GM21786 (cell line): ENCODE measurements at regions not wholly inside any gene's neighbourhood (a gene's known extent, or its start where the extent isn't known, plus 50 kb on each side); places are given as distances from the start of the nearest gene placed in this dataset.

ENCODE experiments used
- ATAC-seq: cut with Tn5 transposase; IDR thresholded peaks from one replicate; pipeline ENCODE4 v1.9.1; 2021; ENCODE audit not compliant: unreplicated experiment

DNA sequence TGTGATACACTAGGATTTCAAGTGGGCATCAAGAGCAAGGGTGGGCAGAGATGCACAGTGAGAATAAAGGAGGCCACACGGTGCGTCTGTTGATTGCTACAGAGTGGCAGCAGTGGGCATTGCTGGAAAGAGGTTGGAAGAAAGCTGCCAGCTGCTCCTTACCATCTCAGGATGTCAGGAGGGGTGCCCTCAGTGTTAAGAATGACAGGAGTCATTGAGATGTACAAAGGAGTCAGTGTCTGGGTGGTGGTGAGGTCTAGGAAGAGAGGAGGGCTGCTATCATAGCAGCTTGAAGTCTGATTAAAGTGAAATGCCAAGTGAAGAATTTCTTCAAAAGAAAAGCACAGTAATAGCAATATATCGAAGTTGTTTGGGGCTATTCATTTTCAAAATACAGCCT is 992.7 kb downstream of the TTLL7 start:
- no peak for ATAC-seq

GRCh38 chr1:83000286-83000685 is 998.6 kb downstream of the TTLL7 start:
- ATAC-seq: no peak

GRCh38 chr1:82995951-82996350 is 1003.0 kb downstream of the TTLL7 start:
- ATAC-seq: no peak

- ATAC-seq: no peak
Measured at GRCh38 chr1:82994616-82995263, 1004.2 kb downstream of the TTLL7 start.

DNA sequence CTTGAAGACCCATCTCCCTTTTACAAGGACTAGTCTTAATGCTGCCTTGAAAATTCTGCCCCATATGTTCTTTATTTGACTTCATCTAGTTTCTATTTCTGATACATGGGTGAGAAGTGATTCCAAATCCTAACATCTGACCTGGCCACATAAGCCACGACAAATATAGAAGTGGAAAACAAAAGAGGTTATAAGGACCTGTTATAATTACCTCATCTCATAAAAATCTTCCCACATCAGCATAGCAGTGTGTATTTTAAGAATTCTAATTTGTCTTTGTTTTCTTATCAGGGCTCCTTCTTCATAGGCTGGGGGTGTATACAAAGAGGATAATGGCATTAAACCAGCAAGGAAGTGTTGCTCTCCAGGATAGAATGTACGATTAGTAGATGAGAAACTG is 1007.4 kb downstream of the TTLL7 start:
- ATAC-seq: no peak

DNA sequence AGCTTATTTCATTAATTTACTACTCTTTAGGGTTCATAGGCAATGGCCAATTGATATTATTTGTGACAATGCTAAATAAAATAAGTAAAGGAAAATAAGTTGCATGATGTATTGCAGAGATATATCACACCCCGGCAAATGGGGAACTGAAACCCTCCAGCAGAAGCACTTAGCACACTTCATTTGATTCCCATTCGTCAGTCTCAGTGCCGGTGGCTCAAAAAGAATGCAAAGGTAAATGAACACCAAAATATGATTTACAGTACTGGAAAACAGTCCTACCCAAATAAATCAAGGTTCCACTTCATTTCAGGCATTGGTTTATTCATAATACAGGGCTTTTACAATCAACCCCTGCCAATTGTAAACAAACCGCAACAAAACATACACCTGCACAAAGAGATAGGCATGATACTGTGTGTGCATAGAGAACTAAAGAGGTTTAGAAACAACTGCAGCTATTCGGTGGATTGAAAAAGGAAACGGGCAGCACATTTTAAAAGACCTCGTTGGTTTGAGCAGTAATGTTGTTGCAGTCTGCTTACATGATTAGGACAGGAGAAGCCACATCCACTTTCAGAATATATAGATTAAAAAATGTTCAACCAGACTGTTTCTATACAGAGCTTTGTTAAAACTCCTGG is 1019.2 kb downstream of the TTLL7 start:
- peak; percentile 99 for ATAC-seq

- ATAC-seq: no peak
Measured at GRCh38 chr1:82978461-82979324, 1020.2 kb downstream of the TTLL7 start.

DNA sequence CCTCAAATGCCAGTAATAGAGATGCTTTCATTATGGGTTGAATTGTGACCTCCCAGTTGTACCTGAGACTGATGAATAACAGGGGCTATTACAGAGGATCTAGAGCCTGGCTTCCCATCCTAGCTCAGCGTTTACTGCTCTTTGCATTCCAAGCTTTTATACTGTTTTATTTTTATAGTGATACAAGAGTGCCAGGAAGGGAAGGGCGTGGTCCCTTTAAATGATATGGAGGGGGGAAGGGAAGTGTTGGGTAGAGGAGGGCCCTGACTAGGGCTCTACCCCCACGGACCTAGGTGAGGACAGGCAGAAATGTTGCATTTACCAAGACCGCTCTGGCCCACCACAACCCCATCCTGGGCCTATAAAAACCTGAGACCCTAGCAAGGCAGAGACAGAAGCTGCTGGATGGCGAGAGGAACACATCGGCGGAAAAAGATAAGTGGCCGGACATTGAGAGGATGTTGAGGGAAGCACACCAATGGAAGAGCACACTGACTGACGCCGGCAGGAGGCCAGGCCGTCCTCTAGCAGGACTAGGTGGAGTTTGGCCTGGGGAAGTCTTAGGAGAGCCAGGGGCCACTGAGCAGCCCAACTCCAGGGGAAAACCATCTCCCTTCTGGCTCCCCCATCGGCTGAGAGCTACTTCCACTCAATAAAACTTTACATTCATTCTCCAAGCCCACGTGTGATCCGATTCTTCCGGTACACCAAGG is 1025.9 kb downstream of the TTLL7 start:
- ATAC-seq: no peak

DNA sequence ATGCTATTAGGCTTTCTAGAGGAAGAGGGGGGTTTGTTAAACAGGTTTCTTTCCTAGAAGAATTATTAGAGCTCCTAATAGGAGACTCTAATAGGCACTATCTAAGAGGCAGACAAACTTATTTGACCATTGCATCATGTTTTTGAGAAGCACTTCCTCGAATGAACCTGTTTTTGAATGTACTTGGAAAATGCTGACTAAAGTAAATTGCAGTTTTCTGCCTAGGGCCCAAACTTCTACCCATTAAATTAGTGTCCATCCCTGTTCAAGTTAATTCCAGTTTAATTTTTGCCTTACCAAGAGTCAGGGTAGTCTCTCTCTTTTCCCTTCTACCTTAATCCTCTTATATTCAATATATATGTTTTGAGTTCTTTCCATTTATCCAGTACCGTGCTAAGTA is 1029.6 kb downstream of the TTLL7 start:
- ATAC-seq: no peak

DNA sequence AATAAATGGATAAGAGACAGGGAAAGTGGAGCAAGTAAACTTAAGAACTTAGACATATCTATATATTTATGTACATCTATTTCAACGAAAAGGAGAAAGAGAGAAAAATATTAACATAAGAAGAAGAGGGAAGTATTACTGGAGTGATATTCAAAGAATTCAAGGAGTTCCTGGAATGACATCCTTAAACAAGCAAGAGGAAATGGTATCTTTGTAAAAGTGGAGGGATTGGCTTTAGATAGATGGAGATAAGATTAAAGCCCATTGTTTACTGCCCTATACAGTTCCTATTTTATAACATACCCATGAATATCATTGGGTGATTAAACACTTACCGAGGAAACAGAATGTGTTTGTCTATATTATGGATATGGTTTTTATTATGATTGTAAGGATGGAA is 1036.3 kb downstream of the TTLL7 start:
- ATAC-seq: no peak

DNA sequence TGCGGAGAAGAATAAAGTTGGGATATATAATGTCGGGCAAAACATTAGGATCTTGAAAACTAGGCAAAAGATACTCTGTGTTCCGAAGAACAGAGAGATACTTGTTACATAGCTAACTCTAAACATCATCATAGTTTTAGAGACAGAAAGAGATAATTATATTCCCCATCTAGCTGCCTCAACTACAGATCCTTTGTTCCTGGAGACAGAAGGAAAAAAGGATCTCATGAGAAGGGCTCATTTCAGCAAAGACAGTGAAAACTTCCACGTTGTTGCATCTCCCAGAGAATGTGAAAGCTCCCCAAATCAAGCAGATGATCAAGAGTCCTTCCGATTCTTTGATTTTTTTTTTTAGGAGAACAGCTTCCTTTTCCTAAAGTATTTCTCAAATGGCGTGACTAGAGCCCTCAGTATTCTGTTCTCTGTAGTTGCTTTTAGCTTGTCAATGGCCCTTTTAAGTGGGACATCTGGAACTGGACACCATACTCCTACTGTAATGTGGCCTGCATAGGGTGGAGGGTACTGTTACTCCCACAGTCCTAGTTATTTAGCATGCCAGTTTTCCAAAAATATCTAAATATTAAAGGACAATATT is 1048.2 kb downstream of the TTLL7 start:
- ATAC-seq: no peak

DNA sequence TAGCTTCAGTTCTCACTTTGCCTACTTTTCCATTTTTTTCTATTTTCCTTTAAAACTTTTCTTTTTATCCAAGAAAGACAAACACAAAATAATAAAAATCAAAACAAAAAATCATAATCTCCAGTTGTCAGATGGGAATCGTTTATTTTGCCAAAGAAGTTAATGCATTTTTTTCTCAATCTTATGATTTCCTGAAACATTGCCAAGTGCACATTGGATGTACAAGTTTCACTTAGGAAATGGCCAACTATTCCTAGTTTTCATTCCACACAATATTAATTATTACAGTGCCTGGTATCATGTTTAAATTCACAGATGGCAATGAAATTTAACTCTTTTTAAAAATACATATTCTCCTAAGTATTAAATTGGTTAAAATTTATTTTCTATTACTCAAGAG is 1050.5 kb downstream of the TTLL7 start:
- no peak for ATAC-seq

DNA sequence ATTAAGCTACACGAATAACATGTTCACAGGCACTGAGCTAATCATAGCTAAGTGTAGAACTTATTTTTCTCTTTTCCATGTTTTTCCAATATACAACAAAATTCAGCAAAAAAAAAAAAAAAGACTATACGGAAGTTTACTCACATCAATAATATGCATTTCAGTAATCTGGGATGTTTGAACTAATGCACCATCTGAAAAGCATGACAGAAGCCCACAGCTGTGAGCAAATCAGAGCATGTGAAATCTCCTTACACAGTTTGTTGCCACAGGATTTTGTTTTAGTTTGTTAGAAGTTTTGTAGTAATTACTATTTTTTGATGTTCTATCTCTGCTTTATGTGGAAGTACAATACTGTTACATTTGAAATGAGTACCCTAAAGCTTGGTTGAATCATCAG is 1051.7 kb downstream of the TTLL7 start:
- ATAC-seq: no peak

DNA sequence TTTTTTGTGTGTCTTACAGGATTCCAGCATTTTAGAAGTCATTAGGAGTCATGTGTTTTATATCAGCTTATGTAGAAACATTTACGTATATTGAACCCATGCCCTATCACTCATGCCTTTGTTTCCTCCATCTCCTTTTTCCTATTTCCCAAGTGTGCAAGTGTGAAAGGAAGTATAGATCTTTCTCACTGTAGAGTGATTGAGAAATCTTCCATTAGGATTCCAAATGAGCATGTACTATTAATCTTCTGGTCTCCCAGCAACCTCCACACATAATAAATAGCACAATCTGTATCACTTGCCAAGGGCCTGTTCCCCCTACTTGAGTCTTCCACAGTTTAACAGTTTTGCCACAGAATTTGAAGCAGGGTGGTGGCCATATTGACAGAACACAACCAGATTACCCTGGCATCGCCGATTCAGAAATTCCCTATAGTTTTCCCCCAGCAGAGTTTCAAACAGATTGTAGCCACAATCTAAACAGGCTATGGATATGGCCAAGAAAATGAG is 1052.8 kb downstream of the TTLL7 start:
- no peak for ATAC-seq

GRCh38 chr1:82944822-82945221 is 1054.1 kb downstream of the TTLL7 start:
- ATAC-seq: no peak

DNA sequence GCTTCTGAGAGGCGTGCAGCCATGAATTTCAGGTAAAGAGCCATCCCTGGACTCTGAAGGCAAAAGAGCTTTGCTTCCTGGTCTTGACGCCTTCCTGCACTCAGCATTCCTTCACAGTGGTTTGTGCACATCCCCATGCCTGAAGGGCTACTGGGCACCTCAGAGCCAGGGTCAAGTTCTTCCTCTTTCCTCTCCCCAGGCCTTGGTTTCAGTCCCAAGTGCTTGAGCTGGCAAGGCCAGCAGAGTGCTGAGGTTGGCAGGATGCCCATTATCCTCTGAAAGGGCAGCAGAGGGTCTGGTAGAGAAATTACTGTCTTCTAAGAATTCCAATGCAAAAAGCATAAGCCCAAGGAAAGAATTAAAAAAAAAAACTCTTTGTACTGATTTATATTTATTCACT is 1064.9 kb downstream of the TTLL7 start:
- ATAC-seq: no peak

DNA sequence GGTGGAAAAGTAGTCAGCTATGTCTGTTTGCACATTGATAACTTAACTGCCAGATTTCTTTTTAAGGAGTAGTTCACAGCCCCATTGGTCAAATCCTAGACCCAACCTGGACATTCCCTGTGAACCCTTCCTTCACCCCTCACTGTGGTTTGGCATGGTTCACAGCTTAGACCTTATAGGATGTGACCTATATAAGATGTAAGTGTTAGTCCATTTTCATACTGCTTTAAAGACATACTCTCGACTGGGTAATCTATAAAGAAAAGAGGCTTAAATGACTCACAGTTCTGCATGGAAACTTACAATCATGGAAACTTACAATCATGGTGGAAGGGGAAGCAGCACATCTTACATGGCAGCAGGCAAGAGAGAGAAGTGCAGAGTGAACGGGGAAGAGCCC is 1066.2 kb downstream of the TTLL7 start:
- no peak for ATAC-seq

DNA sequence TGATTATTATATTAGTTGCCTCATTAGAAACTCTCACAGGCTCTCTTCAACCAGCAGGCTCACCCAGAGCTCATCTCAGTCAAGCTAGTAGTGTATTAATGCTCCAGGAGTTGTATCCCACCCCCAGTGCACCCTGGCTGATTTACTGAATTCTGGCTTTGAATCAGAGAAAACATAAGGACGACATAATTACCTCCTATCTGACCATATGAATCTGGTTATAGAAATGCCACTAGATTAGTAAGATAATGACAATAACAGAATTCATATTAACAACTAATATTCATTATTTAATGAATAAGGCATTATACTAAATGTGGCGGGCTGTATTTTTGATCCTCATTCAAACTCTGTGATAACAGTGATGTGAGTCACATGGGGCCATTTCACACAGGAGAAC is 1066.7 kb downstream of the TTLL7 start:
- ATAC-seq: no peak

GRCh38 chr1:82931006-82931405 is 1067.9 kb downstream of the TTLL7 start:
- ATAC-seq: no peak

DNA sequence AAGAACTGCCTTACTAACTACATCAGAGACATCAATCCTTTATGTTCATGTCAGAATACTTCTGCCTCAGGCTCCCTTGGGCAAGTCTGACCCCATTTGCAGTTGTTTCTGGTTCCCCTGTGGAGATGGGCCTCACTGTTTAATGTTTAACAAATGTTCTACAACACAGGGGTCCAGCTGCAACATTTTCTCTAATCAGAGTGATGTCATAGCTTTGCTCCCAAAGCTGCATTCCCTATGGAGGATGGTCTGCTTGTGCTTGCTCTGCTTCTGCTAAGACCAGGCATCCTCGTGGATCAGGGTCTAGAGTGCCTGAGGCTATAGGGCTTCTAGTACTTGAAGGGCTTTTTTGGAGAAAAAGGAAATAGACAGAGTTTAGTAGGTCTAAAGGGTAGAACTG is 1071.2 kb downstream of the TTLL7 start:
- ATAC-seq: no peak

GRCh38 chr1:82924666-82925065 is 1074.3 kb downstream of the TTLL7 start:
- no peak for ATAC-seq
